ENCODE measurements at regions not wholly inside any gene's neighbourhood (a gene's known extent, or its start where the extent isn't known, plus 50 kb on each side); places are given as distances from the start of the nearest gene placed in this dataset.

DNA sequence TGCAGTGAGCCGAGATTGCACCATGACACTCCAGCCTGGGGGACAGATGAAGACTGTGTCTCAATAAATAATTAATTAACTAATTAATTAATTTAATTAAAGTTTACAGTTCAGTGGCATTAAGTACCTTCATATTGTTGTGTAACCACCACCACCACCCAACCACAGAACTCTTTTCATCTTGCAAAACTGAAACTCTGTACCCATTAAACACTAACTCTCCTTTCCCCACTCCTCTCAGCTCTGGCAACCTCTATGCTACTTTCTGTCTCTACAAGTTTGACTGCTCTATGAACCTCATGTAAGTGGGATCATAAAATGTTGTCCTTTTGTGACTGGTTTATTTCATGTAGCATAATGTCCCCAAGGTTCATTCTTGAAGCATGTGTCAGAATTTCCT is 259.3 kb upstream of the MDFIC2 start:
- Histone ChIP-seq H3K4me2 (no peak overlapping the region), H3K36me3 (replicated peaks in 1 of 2; ENCODE audit: control insufficient read depth in 1 of 2, insufficient read depth in 2 of 2, low read length in 1 of 2) (no peaks in the 10 kb centered on the region), H3K9me3 (no peaks in the 10 kb centered on the region), H3K4me3 (ENCODE audit: low read depth in 2 of 2, low read length in 1 of 2) (no peak overlapping the region), H3K27me3 (ENCODE audit: insufficient read depth) (no peaks in the 10 kb centered on the region), H3K4me1 (ENCODE audit: control insufficient read depth in 1 of 2, insufficient read depth in 2 of 2, low read depth in 1 of 2, low read length in 1 of 2) (no peaks in the 10 kb centered on the region), H3K79me2 (ENCODE audit: insufficient read depth) (no peaks in the 10 kb centered on the region), H3K9me2 (no peaks in the 10 kb centered on the region), H3K9ac (no peak overlapping the region), H3F3A (replicated peaks; ENCODE audit: insufficient read depth) (no peaks in the 10 kb centered on the region), H2AFZ (ENCODE audit: low read depth) (no peak overlapping the region), H4K20me1 (ENCODE audit: insufficient read depth) (no peaks in the 10 kb centered on the region), H3K27ac (ENCODE audit: low read depth in 2 of 2, low read length in 1 of 2) (no peak overlapping the region)
- no peak for DNase-seq
- ChIA-PET POLR2A (no interaction called here), CTCF (no interaction called here)
- WGBS (ENCODE audit: low lambda C conversion rate), result 25% methylated on average over 1 of the region's 1 CpG
- no peak for TF ChIP-seq GABPA (IDR thresholded peaks at IDR 0.05; ENCODE audit: low read depth)
- TF ChIP-seq EZH2phosphoT487 (IDR thresholded peaks at IDR 0.05; ENCODE audit: borderline replicate concordance, low read depth), result no peak
- no peak for TF ChIP-seq YY1 (IDR thresholded peaks at IDR 0.05; ENCODE audit: low read depth)
- TF ChIP-seq MAX (IDR thresholded peaks at IDR 0.05; ENCODE audit: low read depth), result no peak
- TF ChIP-seq FOXJ3 (CRISPR knock-in tag; IDR thresholded peaks at IDR 0.05), result no peak
- no peak for TF ChIP-seq EP300 (IDR thresholded peaks at IDR 0.05; ENCODE audit: borderline replicate concordance in 1 of 2, low read depth in 1 of 2, low read length in 1 of 2)
- no peak for TF ChIP-seq NFIC (IDR thresholded peaks at IDR 0.05; ENCODE audit: borderline replicate concordance)
- TF ChIP-seq CHD2 (IDR thresholded peaks at IDR 0.05; ENCODE audit: low read length, partially characterized antibody), result no peak
- no peak for TF ChIP-seq PBX3 (IDR thresholded peaks at IDR 0.05)
- TF ChIP-seq USF1 (IDR thresholded peaks at IDR 0.05; ENCODE audit: borderline replicate concordance, low read depth), result no peak
- TF ChIP-seq TCF12 (IDR thresholded peaks at IDR 0.05), result no peak
- no peak for TF ChIP-seq GATA2 (CRISPR knock-in tag; IDR thresholded peaks at IDR 0.05)
- no peak for TF ChIP-seq CTCF (IDR thresholded peaks at IDR 0.05)

GRCh38 chr3:70570584-70570983 is 258.1 kb upstream of the MDFIC2 start:
- ChIA-PET POLR2A (no interaction called here), CTCF (no interaction called here)
- Histone ChIP-seq H3K79me2 (ENCODE audit: insufficient read depth) (no peaks in the 10 kb centered on the region), H3K9me3 (no peaks in the 10 kb centered on the region), H3F3A (replicated peaks; ENCODE audit: insufficient read depth) (no peaks in the 10 kb centered on the region), H2AFZ (ENCODE audit: low read depth) (no peak overlapping the region), H3K4me2 (no peak overlapping the region), H3K9ac (no peak overlapping the region), H3K4me3 (ENCODE audit: low read depth in 2 of 2, low read length in 1 of 2) (no peak overlapping the region), H3K27ac (ENCODE audit: low read depth in 2 of 2, low read length in 1 of 2) (no peak overlapping the region), H3K9me2 (no peaks in the 10 kb centered on the region), H3K4me1 (ENCODE audit: control insufficient read depth in 1 of 2, insufficient read depth in 2 of 2, low read depth in 1 of 2, low read length in 1 of 2) (no peaks in the 10 kb centered on the region), H3K36me3 (replicated peaks in 1 of 2; ENCODE audit: control insufficient read depth in 1 of 2, insufficient read depth in 2 of 2, low read length in 1 of 2) (no peaks in the 10 kb centered on the region), H3K27me3 (ENCODE audit: insufficient read depth) (no peaks in the 10 kb centered on the region), H4K20me1 (ENCODE audit: insufficient read depth) (no peaks in the 10 kb centered on the region)
- DNase-seq, result no peak
- WGBS (ENCODE audit: low lambda C conversion rate), result 88% methylated on average over 1 of the region's 1 CpG
- TF ChIP-seq CTCF (IDR thresholded peaks at IDR 0.05), result no peak
- TF ChIP-seq TCF12 (IDR thresholded peaks at IDR 0.05), result no peak
- TF ChIP-seq TAF1 (IDR thresholded peaks at IDR 0.05; ENCODE audit: borderline replicate concordance, low read depth, low read length), result no peak
- no peak for TF ChIP-seq ZBTB33 (IDR thresholded peaks at IDR 0.05; ENCODE audit: borderline replicate concordance, low read depth)
- TF ChIP-seq SIN3A (IDR thresholded peaks at IDR 0.05; ENCODE audit: borderline replicate concordance, low read depth, low read length), result no peak
- TF ChIP-seq RFX5 (IDR thresholded peaks at IDR 0.05; ENCODE audit: low read length), result no peak
- TF ChIP-seq SMC3 (IDR thresholded peaks at IDR 0.05; ENCODE audit: low read depth, low read length), result no peak
- no peak for TF ChIP-seq RXRA (IDR thresholded peaks at IDR 0.05; ENCODE audit: borderline replicate concordance, low read depth)
- TF ChIP-seq USF2 (IDR thresholded peaks at IDR 0.05; ENCODE audit: borderline replicate concordance, low read depth, low read length), result no peak
